Stromal cell of bone marrow (primary cell): ENCODE measurements at regions not wholly inside any gene's neighbourhood (a gene's known extent, or its start where the extent isn't known, plus 50 kb on each side); places are given as distances from the start of the nearest gene placed in this dataset.

Source experiments
- DNase-seq: peaks from one replicate; pipeline ENCODE4 v3.0.0-alpha.2; 2012; ENCODE audit warnings: low read depth

GRCh38 chr11:76298255-76298654, 82.7 kb downstream of the THAP12 start:
- DNase-seq, result no peak

- no peak for DNase-seq
These were observed 84.0 kb downstream of the THAP12 start for GRCh38 chr11:76296731-76297542.

GRCh38 chr11:76293189-76293631, 86.9 kb upstream of the WNT11 start:
- DNase-seq, result no peak

- no peak for DNase-seq
These were observed 86.4 kb upstream of the WNT11 start for GRCh38 chr11:76292583-76293188.

GRCh38 chr11:76291576-76292526, 85.5 kb upstream of the WNT11 start:
- no peak for DNase-seq

DNA sequence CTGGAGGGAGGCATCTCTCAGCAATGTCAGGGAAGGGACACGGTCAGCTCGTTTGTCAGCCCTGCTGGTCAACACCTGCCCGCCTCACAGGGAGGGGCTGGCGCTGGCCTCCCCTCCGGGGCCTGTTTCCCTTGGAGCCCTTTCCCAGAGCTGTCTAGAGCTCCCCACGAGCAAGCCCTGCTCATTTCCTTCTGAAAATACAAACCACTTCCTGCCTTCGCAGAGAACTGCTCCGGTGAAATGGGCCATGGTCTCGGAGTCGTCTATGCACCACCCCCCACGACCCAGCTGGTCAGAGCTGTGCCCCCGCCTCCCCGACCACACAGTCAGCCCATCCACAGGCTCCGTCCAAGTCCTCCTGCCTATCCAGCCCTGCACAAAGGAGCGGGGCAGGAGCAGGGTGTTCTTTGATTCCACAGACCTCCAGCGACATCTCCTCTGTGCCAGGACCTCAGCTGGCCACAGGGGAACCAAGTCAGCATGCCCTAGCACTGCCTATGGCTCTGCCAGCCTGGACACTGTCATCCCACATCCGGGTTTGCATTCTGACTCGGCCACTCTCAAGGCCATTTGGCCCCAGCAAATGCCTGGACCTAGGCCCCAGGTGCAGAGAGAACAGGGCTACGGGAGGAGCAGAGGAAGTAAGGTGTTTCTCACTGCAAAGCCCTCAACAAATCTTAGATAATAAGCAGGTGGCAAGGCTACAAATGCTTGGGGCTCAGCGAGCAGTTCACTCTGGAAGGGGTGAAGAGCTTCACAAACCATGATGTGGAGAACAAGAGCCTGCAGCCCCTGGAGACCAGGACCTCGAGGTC, 82.1 kb upstream of the WNT11 start:
- DNase-seq, result no peak

GRCh38 chr11:76287227-76287626, 80.9 kb upstream of the WNT11 start:
- DNase-seq, result no peak

- no peak for DNase-seq
These were observed 79.2 kb upstream of the WNT11 start for GRCh38 chr11:76285397-76286104.

DNA sequence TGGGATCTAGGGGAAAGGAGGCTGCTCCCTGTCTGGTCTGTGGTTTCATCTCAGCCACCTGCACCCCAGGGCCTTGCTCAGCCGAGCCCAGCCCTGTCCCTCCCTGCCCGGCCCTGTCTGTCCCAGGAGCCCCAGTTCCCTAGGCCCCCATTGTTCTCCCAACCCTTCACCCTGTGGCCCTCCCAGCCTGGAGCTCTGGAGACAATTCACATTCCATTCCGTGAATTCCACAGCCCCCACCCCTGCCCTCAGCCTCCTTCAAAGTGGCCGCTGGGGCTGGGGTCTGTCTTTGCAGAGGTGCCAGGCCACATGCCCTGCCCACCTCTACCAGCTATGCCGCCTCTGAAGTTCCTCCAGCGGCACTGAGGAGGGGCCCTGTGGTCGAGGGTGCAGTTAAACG, 77.9 kb upstream of the WNT11 start:
- no peak for DNase-seq

GRCh38 chr11:76282811-76283595, 76.7 kb upstream of the WNT11 start:
- DNase-seq, result no peak

DNA sequence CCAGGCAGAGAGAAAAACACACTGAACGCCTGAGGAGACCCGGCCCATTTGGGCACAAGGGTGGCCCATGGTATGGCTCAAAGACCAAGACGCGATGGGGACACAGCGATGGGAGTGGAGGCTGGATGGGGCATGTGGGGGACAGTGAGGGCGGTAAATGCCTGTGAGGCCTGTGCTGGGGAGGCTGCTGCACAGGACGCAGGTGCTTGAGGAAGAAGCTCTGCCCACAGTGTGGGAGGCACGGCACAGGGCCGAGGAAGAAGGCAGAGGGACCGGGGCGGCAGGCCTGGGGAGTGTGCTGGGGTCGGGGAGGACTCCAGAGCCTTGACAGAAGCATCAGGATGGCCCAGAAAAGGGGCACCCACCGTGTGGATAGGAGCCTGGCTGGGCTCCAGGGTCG, 75.9 kb upstream of the WNT11 start:
- no peak for DNase-seq

GRCh38 chr11:76281558-76281906, 75.2 kb upstream of the WNT11 start:
- no peak for DNase-seq

GRCh38 chr11:76280882-76281557, 74.7 kb upstream of the WNT11 start:
- DNase-seq, result no peak

- DNase-seq, result no peak
These were observed 74.0 kb upstream of the WNT11 start for GRCh38 chr11:76280151-76280881.

- DNase-seq, result no peak
These were observed 73.3 kb upstream of the WNT11 start for GRCh38 chr11:76279646-76280045.

- no peak for DNase-seq
These were observed 72.7 kb upstream of the WNT11 start for GRCh38 chr11:76279038-76279437.

- DNase-seq, result no peak
These were observed 72.2 kb upstream of the WNT11 start for GRCh38 chr11:76278526-76278925.

DNA sequence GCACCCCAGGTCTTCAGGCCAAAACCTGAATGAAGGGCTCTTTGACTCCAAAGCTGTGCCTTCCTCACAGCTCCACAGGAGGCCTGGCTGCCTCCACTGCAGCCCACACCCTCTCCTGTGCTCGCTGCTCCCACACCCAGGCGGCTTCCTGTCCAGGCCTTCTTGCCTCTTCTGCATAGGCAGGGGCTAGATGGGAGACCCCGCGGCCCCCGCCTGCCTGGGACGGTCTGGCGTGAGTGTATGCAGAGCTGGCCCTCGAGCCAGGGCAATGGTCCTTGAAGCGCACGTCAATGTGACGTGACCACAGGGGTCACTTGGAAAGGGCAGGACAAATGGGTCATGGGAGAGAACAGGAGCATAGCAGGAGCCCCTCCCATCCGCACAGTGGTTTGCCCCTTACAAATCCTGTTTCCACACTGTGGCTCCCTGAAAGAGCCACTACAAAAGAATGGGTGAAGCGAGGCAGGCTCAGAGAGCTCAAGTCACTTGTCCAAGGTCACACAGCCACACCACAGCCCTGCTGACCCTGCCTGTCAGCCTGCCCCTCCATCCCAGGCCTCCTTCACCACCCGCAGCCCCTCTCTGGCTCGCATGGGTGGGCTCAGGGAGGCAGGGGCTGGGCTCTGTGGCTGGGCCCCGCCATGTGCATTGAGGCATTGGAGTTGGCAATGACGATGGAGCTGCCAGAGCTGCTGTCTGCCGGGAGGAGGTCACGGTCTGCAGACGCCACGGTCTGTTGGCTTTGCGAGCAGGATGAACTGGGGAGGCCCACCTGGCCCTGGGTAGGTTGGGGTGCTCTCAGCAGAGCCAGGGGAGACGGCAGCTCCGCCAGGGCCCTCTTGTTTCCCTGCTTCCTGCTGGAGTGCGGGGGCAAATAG, 71.2 kb upstream of the WNT11 start:
- no peak for DNase-seq
